GM18498 (cell line): ENCODE measurements at regions not wholly inside any gene's neighbourhood (a gene's known extent, or its start where the extent isn't known, plus 50 kb on each side); places are given as distances from the start of the nearest gene placed in this dataset.
"Not testable (repeated sequence)": the region's sequence is repeated elsewhere in the genome, so short reads cannot be mapped to it uniquely, and the experiment has no call there.

Experiments
- ATAC-seq: cut with Tn5 transposase; IDR thresholded peaks from one replicate; pipeline ENCODE4 v1.9.1; 2021; ENCODE audit warnings: mild to moderate bottlenecking, moderate library complexity; ENCODE audit not compliant: unreplicated experiment

DNA sequence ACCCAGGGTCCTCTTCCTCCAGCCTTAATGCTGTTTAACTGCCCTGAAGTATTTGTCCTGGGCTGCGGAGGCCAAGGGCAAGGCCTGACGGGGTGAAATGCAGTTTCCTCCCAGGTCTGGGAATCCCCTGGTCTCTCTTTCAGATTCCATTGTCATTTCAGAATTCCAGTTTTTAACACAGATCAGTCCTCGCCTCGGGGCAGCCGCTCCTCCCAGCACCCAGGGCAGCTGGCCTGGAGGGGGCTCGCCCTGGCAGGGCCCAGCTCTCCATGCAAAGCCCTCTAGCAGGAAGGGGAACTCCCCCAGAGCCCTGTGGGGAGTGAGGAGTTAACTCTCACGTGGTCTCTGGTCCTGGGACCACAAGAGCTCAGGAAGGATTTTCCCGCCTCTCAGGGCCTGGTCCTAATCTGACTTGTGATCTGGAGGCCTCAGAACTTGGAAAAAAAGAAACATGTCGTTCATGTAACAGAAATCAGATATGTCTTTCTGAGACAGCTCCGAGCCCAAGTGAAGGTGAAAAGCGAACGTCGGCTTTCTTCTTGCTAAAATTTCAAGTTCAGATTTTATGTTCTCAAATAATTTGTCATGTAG lies 265.6 kb upstream of the SFSWAP start:
- no peak for ATAC-seq

DNA sequence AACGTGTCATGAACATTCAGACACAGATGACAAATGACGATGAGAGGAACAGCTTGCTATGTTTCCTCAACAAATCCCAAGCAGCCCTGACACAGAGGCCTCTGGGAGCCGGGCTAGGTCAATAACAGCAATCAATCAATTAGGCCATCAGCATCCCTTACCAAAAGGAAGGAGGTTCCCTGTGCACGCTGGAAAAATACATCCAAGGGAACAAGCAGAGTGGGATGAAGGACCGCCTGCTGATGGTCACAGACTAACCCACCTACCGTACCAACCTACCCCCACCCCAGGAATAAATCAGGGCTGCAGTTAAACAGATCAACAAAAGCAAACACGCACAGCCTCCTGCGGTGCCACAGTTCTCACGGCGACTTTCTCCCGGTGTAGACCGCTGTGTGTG lies 265.1 kb upstream of the SFSWAP start:
- no peak for ATAC-seq

DNA sequence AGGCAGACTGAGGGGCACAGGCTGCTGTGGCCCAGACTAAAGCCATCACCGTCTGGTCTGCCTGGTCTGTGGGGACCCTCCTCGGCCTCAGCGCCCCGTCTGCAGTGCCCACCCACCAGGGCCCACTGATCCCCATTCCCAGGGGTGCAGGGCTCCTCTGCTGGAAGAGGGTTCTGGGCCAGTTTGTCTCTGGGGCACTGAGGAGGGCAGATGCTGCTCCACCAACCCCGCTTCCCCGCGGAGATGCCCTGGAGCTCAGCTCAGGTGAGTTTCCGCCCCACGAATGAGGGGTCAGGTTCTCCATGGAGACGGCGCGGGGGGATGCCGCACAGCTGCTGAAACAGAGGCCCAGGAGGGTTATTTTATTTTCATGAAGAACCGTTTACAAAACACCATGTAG lies 263.3 kb upstream of the SFSWAP start:
- not testable (repeated sequence) for ATAC-seq

DNA sequence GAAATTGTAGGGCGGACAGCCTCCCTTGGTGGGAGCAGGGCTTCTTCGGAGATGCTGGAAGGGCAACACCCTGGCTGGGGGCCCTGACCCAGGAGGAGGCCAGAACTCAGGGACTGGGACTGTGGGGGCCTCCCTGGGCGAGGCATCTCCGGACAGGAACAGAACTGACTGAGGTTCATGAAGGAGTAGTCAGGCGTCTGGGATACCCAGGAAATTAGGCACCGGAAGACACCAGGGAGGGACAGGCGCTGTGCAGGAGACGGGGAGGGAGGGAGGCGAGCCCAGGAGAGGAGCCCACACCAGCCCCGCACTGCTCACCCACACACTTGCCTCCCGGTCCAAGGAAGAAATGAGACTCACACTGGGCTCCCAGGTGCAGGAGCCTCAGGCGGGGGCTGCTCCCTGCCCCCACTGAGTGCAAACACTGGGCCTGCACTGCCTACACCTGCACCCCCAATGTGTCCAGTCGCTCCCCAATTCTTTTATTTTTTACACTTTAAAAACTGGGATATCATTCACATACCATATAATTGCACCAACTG lies 262.6 kb upstream of the SFSWAP start:
- ATAC-seq = no peak

DNA sequence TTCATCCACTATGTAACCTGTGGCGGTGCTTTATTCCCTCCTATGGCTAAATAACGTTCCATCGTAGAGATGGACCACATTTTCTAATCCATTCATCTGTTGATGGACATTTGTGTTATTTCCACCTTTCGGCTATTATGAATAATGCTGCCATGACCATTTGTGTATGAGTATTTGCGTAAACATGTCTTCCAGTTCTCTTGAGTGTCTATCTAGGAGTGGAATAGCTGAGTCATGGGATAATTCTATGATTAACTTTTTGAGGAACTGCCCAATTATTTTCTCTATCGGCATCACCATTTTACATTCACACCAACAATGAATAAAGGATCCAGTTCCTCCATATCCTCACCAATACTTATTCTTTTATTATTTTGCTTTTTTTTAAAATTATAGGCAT lies 261.9 kb upstream of the SFSWAP start:
- no peak for ATAC-seq

DNA sequence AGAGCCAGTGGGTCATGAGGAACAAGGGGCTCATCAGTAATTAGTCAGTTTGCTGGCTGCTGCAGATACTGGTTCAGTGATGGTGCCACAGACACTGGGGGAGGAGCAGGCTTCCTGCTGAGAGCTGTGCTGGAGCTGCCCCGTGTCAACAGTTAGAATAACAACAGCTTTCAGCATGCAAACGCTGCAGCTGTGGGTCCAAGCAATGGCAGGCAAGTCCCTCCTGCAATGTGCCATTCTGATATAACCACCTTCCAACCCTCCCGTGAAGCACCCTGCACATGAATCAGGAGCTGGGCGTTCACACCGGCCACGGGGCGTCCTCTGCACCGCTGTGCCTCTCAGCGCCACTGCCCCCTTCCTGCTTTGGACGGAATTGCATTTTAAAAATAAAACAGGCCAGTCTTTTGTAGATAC lies 258.4 kb upstream of the SFSWAP start:
- ATAC-seq = no peak

DNA sequence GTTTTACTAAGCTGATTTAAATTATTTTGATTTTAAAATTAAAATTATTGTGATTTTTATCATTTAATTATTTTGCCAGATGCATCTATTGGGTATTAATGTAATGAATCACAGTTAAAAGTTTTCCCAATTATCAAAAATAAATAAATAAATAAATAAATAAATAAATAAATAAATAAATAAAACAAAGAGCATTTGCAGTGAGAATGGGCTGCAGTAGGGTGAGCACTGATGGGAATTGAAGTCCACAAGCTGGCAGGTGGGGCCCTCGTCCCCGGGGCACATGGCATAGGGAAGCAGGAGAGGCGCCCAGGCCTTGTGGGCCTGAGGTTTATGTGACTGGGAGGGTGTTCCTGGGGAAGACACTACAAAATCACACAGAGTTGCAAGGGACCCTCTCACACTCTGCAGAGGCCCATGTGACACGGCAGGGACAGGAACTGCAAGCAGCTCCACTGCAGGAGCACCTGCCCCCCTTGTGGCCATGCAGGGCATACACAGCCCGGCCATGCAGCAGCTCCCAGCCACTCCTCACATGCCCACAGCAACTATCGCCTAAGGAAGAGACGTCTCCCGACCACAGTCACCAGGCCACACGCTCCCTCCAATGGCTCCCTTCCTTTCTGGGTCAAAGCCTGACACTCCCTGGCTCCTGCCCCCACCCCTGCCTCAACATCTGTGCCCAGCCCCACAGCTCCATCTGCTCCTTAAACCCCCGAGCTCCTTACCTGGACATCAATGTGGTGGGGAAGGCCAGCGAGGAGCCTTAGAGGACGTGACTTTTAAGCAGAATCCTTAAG lies 256.3 kb upstream of the SFSWAP start:
- peak; percentile 98 for ATAC-seq

DNA sequence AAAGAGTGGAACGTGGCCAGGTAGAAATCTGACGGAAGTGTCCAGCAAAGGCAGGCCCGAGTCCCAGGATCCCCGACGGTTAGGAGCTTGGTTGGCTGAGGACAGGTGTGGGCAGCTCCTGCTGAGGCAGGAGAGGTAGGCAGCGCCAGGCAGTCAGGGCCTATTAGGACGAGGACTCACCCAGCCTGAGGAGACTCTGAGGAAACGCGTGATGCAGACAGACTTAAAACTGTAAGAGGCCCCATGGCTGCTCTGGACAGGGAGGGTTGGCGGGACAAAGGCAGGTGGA lies 255.7 kb upstream of the SFSWAP start:
- ATAC-seq = no peak

DNA sequence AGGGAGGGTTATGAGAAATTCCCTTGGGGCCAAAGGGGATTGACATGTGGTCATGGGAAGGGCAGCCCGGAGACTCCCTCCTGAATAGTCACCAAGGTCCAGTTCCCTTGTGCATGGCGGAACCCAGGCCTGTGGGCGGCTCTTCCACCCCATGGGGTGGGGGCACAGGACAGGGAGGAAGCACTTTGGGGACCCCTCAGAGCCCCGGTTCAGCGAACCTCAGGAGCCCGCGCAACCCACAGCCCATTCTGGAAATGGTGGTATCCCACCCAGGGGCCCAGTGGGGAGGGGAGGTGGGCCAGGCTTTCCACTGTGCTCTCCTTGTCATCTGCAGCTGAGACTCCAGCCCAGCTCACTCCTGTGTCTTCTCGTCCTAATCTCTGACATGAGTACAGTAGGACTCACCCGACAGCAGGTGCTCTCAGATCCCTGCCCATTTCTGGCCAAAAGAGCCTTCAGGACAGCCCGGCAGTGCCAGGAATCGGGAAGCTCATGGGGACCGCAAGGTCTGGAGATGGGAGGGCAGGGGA lies 255.2 kb upstream of the SFSWAP start:
- ATAC-seq = no peak

DNA sequence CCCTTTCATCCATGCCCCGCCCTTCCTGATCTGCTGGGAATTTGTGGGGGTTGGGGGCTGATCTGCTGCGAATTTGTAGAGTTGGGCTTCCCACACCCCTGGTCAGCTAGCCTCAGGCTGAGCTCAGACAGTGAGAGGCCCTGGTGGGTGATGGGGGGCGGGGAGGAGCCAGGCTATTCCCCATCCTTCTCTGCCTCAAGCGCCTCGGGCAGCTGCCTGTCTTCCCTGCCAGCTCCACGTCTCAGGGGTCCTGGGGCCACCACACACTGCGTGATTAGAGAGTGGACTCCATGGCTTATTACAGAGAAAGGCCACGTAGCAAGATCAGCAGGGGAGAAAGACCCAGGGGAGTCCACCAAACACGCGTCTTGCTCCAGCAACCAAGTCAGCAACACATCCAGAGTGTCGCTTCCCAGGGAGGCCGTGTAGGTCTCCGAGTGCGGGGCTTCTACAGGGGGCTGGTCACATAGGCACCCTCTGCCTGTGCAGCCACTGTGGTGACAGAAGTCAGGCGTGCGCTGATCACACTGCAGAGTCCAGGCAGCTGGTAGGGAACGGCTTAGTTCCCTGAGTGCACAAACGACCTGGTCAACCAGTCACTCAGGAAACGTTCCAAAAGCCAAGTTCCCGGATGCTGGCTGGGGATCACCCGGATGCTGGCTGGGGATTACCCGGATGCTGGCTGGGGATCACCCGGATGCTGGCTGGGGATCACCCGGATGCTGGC lies 254.4 kb upstream of the SFSWAP start:
- no peak for ATAC-seq

DNA sequence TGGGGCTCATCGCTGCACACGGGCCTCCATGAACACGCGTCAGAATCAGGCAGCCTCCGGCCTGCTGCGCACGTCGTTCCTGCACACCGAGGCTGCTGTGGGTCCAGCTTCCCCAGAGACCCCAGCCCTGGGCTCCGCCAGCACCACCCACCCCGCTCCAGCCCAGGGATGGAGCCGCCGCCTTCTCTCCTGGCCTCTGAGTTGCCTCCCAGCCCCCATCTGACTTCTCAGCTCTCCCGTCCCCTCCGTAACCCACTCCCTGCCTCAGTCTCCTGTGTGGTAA lies 253.9 kb upstream of the SFSWAP start:
- ATAC-seq = no peak

DNA sequence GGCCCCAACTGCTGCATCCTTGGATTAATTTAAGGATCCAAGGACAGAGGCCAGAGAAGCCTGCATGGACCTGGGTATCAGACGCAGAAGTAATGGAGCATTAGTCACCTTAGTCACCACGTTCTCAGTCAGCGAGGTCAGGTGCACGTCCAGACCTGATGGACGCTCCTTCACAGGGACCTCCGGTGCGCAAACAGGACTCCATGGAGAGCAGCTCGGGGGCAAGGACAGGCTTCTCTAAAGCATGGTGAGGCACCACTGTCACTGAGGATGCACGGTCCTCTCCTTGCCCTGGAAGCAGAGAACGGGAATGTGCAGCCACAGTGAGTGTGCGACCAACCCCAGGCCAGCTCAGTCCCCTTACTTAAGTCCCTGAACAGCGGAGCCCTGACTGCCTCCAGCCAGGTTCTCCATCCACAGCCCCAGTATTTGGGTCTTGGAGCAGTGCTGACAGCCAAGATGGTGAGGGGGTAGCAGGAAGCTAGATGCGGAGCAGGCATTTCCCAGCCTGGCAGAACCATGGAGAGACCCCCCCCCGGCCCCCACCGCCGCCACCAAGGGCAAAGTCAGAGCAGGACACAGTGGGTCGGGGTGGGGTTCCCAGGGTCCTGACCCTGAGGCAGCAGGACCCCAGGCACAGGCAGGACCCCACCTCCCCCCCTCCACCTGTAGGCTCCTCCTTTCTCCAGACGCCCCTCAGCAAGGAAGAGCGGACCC lies 253.4 kb upstream of the SFSWAP start:
- ATAC-seq = no peak

DNA sequence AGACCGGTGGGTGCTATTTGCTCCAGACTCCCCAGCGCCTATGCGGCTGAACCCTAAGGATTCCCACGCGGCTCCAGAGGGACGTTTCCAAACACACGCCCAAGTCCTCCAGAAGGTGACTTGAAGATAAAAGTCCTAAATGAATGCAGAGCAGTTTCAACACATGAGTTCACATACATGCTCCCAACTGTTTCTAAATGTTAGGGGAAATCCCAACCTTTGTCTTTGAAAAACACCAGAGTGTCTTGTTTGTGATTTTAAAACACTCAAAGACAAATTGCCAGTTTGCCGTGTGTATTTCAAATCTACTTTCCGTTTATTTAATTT lies 252.9 kb upstream of the SFSWAP start:
- no peak for ATAC-seq

DNA sequence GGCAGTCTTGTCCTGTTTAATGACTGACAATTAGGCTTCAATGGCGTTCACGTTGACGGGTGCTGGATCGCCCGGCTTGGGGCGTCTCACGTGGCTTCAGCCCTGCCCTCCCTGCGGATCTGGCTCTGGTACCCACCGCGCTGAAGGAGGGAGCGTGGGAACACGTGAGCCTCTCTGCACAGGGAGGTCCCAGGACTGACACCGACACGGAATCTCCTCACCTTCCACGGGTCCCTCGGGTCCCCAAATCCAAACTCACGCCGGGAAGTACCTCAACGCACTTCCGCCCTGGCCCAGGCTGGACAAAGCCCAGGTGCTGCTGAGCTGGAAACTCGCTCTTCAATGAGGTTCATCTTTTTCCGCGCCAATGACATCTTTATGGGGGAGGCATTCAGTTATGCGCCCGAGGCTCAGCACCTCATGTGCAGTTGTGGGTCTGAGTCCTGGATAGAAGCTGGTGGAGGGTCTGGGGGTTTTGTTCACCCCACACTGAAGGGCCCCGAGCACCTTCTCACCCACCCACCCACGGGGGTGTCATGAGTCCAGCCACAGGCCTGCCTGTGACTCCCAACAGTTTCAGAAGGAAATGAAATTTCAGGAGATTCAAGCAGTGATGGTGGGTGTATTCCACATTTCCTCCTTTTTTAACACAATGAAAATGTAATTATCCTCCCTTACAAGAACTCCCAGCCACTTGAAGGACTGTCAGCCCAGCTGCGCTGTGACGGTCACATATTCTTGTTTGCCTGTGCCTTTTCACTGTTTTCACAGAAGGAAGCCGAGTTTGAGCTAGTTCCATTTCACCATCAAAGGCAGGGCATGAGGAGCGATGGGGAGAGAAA lies 251.7 kb upstream of the SFSWAP start:
- ATAC-seq = no peak

DNA sequence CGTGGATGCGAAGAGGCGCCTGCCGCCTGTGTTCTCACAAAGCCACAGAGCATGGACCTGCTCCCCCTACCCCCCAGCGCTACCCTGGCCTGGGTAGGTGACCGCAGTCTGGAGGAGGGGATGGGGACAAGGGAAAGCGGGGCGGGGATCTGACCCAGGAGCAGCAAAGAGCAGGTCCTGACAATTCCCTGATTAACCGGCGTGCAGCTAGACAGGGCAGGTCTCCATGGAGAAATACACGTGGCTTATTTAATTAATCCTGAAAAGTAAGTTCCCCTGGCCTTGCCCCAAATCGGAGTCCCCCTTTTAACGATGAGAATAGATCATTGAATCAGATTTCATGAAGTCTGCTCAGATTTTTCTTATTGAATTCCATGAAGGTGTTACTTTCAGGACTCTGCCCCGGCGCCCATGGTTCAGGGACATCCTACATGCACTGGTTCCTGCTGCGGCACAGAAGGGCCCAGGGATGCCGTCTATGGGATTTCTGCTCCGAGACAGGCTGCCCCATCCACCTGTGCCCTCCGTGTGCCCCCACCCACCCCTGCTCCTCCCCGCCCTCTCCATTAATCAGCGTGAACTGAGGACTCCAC lies 251.0 kb upstream of the SFSWAP start:
- ATAC-seq = no peak

DNA sequence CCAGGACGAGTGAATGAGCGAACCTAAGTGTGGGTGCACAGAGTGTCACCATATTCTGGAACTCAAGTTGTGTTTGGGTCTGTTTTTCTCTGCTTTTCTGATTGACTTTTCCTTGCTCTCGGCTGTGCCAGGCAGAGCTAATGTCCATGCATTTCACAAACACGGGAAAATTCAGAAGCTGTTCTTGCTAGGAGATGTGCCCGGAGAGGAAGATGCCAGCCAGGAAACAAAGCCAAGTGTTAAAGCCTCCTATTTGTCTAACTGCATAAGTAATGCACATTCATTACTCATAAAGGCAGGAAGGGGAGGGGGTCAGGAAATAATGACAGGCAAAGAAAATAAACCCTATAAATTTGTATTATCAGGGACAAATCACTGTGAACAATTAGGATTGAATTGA lies 250.4 kb upstream of the SFSWAP start:
- ATAC-seq = no peak

DNA sequence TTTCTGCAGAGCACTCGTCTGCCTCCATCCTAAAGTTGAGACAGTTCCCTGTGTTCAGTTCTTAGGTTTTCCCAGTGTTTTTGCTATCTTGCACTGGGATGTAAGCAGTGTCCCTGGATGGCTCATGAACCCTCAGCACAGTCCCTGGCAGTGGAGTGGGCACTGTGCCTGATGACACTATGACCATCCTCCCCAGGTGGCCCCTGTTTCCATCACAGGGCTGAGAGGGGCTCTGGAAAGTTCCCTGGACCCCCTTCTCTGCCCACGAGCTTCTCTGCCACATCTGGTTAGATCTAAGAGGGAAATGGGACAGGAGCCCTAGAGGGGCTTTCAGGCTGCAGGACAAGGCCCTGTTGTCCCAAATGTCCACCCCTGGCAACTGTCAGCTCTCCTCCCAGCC lies 249.8 kb upstream of the SFSWAP start:
- no peak for ATAC-seq

DNA sequence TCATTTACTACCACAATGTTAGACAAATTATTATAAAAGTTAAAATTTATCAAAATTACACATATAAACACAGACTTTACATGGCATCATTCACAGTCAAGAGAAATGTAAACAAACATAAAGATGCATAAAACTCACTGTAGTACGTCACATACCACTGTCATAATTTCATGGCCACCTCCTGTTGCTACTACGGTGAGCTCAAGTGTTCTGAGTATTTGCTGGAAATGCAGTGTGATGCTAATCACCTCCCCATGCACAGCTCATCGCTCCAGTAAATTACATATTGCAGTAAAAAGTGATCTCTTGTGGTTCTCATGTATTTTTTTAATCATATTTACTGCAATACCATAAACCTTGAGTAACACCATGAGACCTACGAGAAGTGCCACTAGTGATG lies 247.7 kb upstream of the SFSWAP start:
- ATAC-seq = no peak

DNA sequence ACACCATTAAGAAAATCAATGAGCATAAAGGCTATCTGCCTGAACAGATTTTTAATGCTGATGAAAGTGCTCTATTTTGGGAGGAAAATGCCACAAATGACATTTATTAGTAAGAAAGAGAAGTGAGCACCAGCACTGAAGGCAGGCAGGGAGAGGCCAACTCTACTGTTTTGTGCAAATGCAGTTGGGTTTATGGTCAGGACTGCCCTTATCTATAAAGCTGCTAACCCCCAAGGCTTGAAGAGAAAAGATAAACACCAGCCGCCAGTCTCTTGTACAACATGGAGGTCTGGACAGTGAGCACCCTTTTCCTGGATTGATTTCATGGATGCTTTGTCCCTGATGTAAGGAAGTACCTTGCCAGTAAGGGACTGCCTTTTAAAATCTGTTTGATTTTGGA lies 246.8 kb upstream of the SFSWAP start:
- ATAC-seq = no peak

DNA sequence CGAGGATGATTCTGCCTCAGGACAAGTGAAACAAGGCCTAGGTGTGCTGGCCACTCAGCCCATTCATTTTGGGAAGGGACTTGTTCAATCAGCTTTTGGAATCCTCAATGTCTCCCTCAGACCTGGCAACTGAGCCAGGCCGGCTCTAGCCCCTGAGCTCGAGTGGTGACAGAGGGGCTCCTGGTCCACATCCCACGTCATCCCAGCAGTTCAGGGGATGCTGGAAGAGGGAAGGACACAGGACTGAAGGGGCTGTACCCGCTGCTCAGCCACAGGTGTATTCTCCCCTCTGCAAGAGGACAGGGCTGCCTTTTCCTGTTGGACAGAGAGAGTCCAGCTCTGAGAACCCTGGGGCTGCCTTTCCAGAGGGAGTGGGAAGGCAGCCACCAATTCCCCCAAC lies 244.6 kb upstream of the SFSWAP start:
- no peak for ATAC-seq
